ENCODE measurements at regions not wholly inside any gene's neighbourhood (a gene's known extent, or its start where the extent isn't known, plus 50 kb on each side); places are given as distances from the start of the nearest gene placed in this dataset.

- no peak for DNase-seq
These were observed 182.2 kb downstream of the USP12 start for GRCh38 chr13:26989261-26989956.

- no peak for DNase-seq
These were observed 183.4 kb downstream of the USP12 start for GRCh38 chr13:26988059-26988769.

DNA sequence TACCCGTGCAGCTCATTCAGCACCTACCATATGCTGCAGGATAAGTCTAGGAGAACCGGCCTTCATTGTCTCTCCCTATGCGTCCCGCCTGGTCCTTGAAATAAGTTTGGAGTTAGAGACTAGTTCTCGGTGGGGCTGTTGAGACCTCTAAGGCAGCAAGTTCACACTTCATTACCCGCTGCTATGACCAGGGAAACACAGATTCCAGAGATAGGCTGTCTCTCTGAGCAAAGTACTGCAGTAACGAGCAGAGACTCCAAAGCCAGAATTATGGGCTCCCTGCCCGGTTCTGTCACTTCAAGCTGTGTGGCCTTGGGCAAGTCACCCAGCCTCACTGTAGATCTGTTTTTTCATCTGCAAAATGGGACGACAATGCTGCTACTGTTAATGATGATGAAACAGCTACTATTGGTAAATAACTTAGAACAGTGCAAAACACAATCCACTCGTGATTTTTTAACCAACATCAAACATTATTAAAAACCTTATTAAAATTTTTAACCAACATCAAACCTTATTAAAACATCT lies 184.1 kb downstream of the USP12 start:
- no peak for DNase-seq

DNA sequence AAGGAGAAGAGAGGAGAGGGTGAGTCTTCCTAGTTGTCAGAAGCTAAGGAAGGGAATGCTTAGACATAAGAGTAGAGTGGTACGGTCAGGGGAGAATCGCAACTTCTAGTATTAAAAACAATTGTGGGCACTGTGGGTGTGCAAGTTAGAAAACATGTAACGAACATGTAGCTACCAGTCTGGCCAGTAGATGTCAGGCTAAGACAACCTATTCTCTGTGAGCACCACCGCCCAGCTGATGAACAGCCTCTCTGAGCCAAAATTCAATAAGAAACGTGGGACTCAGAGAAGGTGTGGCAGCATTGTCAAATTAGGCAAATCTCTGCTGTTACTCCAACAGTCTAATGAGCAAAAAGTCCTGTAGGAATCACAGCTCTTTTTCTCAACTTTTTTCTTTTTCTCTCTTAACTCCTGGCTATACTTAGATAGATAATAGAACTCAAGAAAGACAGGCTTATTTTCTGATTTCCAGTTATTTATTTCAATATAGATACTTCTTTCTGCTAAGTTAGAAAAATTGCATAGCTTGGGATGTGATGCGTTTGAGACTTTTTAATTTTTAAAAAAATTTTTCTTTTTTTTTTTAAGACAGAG lies 186.2 kb downstream of the USP12 start:
- peak; percentile 70 for DNase-seq

DNA sequence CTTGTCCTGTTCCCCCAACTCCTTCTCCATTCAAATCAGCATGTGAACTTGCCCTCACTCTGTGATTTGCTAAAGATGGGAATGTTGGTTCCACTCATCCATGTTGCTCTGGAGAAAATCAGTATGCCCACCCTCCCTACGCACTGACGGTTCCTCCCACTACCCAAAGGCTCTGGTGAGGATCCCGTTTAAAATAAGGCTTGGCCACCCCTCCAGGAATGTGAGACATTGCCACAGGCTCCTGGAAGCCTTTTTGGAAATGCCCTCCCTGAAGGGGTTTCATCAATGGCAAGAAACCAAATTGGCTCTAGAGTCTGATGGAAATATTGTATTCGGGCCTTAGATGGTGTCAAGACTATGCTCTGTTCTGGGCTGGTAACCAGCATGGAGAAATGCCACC lies 187.3 kb downstream of the USP12 start:
- no peak for DNase-seq

- no peak for DNase-seq
These were observed 187.9 kb downstream of the USP12 start for GRCh38 chr13:26983543-26984320.

GRCh38 chr13:26980099-26981031 lies 191.2 kb downstream of the USP12 start:
- DNase-seq = no peak

GRCh38 chr13:26979334-26979733 lies 192.3 kb downstream of the USP12 start:
- no peak for DNase-seq

DNA sequence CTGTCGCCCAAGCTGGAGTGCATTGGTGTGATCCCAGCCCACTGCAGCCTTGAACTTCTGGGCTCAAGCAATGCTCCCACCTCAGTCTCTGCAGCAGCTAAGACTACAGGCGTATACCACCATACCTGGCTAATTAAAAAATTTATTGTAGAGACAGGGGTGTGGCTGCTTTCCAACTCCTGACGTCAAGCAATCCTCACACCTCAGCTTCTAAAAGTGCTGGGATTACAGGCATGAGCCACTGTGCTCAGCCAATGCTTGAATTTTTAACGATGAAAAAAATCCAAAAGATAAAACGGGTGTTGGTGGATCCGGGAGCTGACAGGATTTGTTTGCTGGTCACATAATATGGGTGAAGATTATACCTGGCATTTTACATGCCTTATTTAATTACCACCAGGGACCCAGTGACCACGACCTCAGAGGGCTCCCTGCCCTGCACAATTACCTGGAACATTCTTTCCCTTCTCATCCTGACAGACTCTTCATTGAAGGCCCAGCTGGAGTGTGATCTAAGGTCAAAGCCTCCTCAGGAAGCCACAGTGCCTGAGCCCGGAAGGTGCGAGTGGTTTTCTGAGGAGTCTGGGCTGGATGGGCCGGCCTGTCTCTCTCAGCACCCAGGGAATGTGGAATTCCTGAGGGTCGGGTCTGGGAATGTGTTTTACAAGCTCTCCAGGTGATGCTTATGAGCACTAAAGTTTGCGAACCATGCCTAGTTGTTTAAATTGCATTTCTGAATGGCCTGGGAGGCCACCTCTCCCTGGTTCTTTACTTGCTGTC lies 193.3 kb downstream of the USP12 start:
- no peak for DNase-seq

- no peak for DNase-seq
These were observed 194.1 kb downstream of the USP12 start for GRCh38 chr13:26977541-26977940.

- DNase-seq = no peak
These were observed 195.3 kb downstream of the USP12 start for GRCh38 chr13:26976313-26976712.

GRCh38 chr13:26973946-26974345 lies 197.7 kb downstream of the USP12 start:
- DNase-seq = no peak

GRCh38 chr13:26973295-26973694 lies 198.3 kb downstream of the USP12 start:
- DNase-seq = no peak

- DNase-seq = peak; percentile 4
These were observed 199.4 kb downstream of the USP12 start for GRCh38 chr13:26971990-26972887.

DNA sequence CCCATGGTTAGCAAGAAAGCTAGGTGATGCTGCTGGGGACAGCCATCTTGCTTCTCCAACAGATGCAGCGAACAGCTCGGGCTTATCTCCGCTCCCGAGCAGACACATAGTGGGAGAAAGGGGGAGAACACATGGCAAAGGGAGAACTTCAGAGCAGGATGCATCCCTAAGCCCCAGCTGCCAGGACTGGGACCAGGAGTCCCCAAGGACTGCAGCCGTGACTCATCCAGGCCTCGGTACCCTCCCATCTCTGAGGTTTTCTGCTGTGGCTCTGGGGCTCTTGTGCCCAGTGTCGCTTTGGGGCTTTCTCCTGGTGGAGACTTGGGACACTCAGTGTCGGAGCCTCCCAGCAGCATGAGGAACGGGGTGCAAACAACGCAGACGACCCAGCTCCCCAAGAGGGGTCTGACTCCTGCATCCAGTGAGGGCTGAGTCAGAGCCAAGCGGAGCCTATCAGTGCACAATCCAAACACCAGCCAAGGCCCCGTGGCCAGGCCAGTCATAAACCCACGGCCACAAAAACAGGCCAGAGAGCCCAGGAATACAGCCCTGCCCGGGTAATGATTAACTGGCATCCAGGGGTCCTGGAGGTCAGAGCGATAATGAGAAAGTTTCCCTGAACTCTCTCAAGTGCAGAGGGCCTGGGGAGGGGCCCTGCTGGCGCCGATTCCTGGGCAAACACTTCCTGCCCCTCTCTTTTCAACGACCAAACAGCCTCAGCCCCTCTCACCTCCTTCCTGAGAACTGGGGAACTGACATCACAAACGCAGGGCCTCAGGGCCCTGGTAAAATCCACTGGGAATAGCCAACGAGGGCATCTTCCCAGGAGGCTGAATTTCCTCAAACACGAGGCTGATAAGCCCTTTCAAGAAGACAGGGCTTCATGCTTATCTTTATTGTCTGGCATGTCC lies 202.9 kb downstream of the USP12 start:
- no peak for DNase-seq

GRCh38 chr13:26967119-26968038 lies 204.2 kb downstream of the USP12 start:
- no peak for DNase-seq

DNA sequence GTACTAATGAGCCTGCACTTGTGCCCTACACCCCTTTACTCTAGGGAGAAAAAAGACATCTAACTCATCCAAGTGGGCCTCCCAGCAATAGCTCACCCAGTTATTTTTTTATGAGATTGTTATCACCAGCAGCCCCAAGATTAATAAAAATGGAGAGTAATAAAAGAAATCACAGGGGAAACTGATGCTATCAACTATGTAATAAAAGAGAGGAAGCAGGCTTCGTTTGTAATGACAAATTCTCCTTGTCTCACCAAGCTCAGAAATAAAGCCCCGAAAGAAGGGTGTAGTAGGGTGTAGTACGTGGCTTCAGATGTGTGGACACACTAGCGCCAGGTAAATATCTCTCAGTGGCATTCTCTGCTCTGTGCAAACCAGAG lies 204.9 kb downstream of the USP12 start:
- no peak for DNase-seq
